Mesenchymal stem cell (in vitro differentiated cells and primary cell): ENCODE measurements at regions not wholly inside any gene's neighbourhood (a gene's known extent, or its start where the extent isn't known, plus 50 kb on each side); places are given as distances from the start of the nearest gene placed in this dataset.
"Not testable (repeated sequence)": the region's sequence is repeated elsewhere in the genome, so short reads cannot be mapped to it uniquely, and the experiment has no call there.

Experiments used
- DNase-seq: peaks from one replicate; pipeline ENCODE4 v3.0.0-alpha.2; 2013
- H2AFZ ChIP-seq: one replicate; pipeline ENCODE4 v1.6.1; 2013; ENCODE audit warnings: low read depth, mild to moderate bottlenecking, control low read depth, inconsistent platforms, low read length, moderate library complexity
- H2AK5ac ChIP-seq: 2 replicates; pipeline ENCODE4 v1.6.1; 2013; ENCODE audit warnings: low read length, moderate library complexity, mild to moderate bottlenecking, inconsistent platforms; ENCODE audit not compliant: severe bottlenecking
- H2BK120ac ChIP-seq: one replicate; pipeline ENCODE4 v1.6.1; 2013; ENCODE audit warnings: low read depth, mild to moderate bottlenecking, inconsistent platforms, low read length, moderate library complexity
- H2BK12ac ChIP-seq, 2 experiments: one replicate each; pipeline ENCODE4 v1.6.1; 2013; ENCODE audit warnings: inconsistent platforms in 2 of 2, low read length in 2 of 2, mild to moderate bottlenecking in 2 of 2, moderate library complexity in 2 of 2, control low read depth in 1 of 2
- H2BK15ac ChIP-seq: one replicate; pipeline ENCODE4 v1.6.1; 2013; ENCODE audit warnings: mild to moderate bottlenecking, low read depth, inconsistent platforms; ENCODE audit not compliant: poor library complexity, severe bottlenecking
- H2BK5ac ChIP-seq: 2 replicates; pipeline ENCODE4 v1.6.1; 2013; ENCODE audit warnings: low read depth, mild to moderate bottlenecking, low read length, control low read depth, inconsistent platforms; ENCODE audit not compliant: poor library complexity, severe bottlenecking
- H3K14ac ChIP-seq, 2 experiments: one replicate each; pipeline ENCODE4 v1.6.1; 2013; ENCODE audit warnings: inconsistent platforms in 2 of 2, low read length in 2 of 2, control low read depth in 1 of 2, mild to moderate bottlenecking in 1 of 2, moderate library complexity in 1 of 2
- H3K18ac ChIP-seq, 2 experiments: one replicate each; pipeline ENCODE4 v1.6.1; 2013; ENCODE audit warnings: inconsistent platforms in 2 of 2, low read length in 2 of 2, control low read depth in 1 of 2, low read depth in 1 of 2, mild to moderate bottlenecking in 1 of 2
- H3K23ac ChIP-seq, 2 experiments: one replicate each; pipeline ENCODE4 v1.6.1; 2013; ENCODE audit warnings: inconsistent platforms in 2 of 2, low read length in 2 of 2, mild to moderate bottlenecking in 2 of 2, moderate library complexity in 2 of 2, control low read depth in 1 of 2
- H3K27ac ChIP-seq: 2 replicates; pipeline ENCODE4 v1.5.1; 2013; ENCODE audit warnings: mild to moderate bottlenecking, moderate library complexity, low read length, control low read depth, inconsistent platforms; ENCODE audit not compliant: poor library complexity, severe bottlenecking
- H3K27me3 ChIP-seq, 2 experiments: 2 replicates each; pipeline versions ENCODE4 v1.6.1 to v1.7.0; 2013; ENCODE audit warnings: low read length in 2 of 2, mild to moderate bottlenecking in 2 of 2, moderate library complexity in 2 of 2, control low read depth in 1 of 2, inconsistent platforms in 1 of 2; ENCODE audit not compliant: control insufficient read depth in 1 of 2, insufficient read depth in 1 of 2
- H3K36me3 ChIP-seq, 2 experiments: 2 replicates each; pipeline versions ENCODE4 v1.6.1 to v1.7.0; 2013; ENCODE audit warnings: low read length in 2 of 2, control low read depth in 1 of 2, inconsistent platforms in 1 of 2, low read depth in 1 of 2, mild to moderate bottlenecking in 1 of 2; ENCODE audit not compliant: insufficient read depth in 2 of 2, control insufficient read depth in 1 of 2
- H3K4ac ChIP-seq, 2 experiments: one replicate each; pipeline ENCODE4 v1.6.1; 2013; ENCODE audit warnings: inconsistent platforms in 2 of 2, low read length in 2 of 2, mild to moderate bottlenecking in 2 of 2, moderate library complexity in 2 of 2, control low read depth in 1 of 2, low read depth in 1 of 2
- H3K4me1 ChIP-seq: 2 replicates; pipeline ENCODE4 v1.6.1; 2013; ENCODE audit warnings: low read depth, low read length, control low read depth; ENCODE audit not compliant: control insufficient read depth, insufficient read depth
- H3K4me2 ChIP-seq: 2 replicates; pipeline ENCODE4 v1.6.1; 2013; ENCODE audit warnings: low read length, mild to moderate bottlenecking, inconsistent platforms; ENCODE audit not compliant: poor library complexity, severe bottlenecking
- H3K4me3 ChIP-seq, 2 experiments: 2 replicates each; pipeline versions ENCODE4 v1.5.1 to v1.7.0; 2013; ENCODE audit warnings: low read length in 2 of 2, mild to moderate bottlenecking in 2 of 2, control low read depth in 1 of 2, low read depth in 1 of 2; ENCODE audit not compliant: insufficient read depth in 1 of 2
- H3K79me1 ChIP-seq: replicated peaks from 2 replicates; pipeline ENCODE4 v1.6.1; 2013; ENCODE audit warnings: mild to moderate bottlenecking, control low read depth, low read length, inconsistent platforms; ENCODE audit not compliant: poor library complexity, severe bottlenecking
- H3K9ac ChIP-seq: 2 replicates; pipeline ENCODE4 v1.7.0; 2013; ENCODE audit warnings: mild to moderate bottlenecking, low read length, moderate library complexity
- H3K9me3 ChIP-seq: 2 replicates; pipeline ENCODE4 v1.7.0; 2013; ENCODE audit warnings: mild to moderate bottlenecking, low read length; ENCODE audit not compliant: control insufficient read depth
- H4K8ac ChIP-seq: one replicate; pipeline ENCODE4 v1.6.1; 2013; ENCODE audit warnings: inconsistent platforms, mild to moderate bottlenecking, low read length, moderate library complexity
- H4K91ac ChIP-seq: one replicate; pipeline ENCODE4 v1.6.1; 2013; ENCODE audit warnings: mild to moderate bottlenecking, low read length, inconsistent platforms
- WGBS: methylation state at CpG from one replicate; pipeline ENCODE4 v1.1.7; 2013; ENCODE audit warnings: mixed read lengths; 5-methylcytosine and 5-hydroxymethylcytosine counted together

DNA sequence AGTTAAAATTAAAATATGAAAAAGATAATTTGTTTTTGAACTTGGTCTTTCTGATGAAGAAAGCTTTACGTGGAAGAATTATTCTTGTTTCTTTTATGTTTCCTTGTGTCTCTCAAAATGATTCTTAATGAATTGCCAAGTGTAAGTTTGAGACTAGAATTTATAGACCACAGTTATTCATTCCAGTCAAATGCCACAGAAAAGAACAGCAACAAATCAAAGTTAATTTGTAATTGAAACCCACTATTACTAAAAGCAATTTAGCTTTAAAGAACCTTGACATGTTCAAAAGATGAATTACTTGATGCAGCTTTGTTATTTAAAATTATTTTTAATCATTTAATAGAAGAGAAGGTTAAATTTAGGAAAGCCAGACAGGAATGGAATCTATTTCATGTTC lies 1277.7 kb upstream of the NUDT12 start:
- Histone ChIP-seq H4K91ac (no peak overlapping the region), H2AFZ (no peak overlapping the region), H3K4me2 (no peak overlapping the region), H4K8ac (no peak overlapping the region), H3K36me3 (no peaks in the 10 kb centered on the region), H3K9ac (no peak overlapping the region), H3K4me3 (no peak overlapping the region), H3K4me1 (no peaks in the 10 kb centered on the region), H3K79me1 (no peaks in the 10 kb centered on the region), H2BK12ac (no peak overlapping the region), H3K9me3 (no peaks in the 10 kb centered on the region), H3K18ac (no peak overlapping the region), H3K4ac (no peak overlapping the region), H2BK120ac (no peak overlapping the region), H2BK15ac (no peak overlapping the region), H3K14ac (no peak overlapping the region), H2BK5ac (no peak overlapping the region), H3K27ac (no peak overlapping the region), H2AK5ac (no peak overlapping the region), H3K27me3 (no peaks in the 10 kb centered on the region), H3K23ac (no peak overlapping the region)
- 56% methylated on average over 1 of the region's 1 CpG for WGBS
- DNase-seq = no peak

- H2BK120ac ChIP-seq, H4K91ac ChIP-seq, H3K27me3 ChIP-seq, H3K27ac ChIP-seq, H2BK5ac ChIP-seq, H3K18ac ChIP-seq, DNase-seq, H3K4me1 ChIP-seq, H2AFZ ChIP-seq, H3K36me3 ChIP-seq, H3K4me2 ChIP-seq, H3K9me3 ChIP-seq, H3K4me3 ChIP-seq, H4K8ac ChIP-seq, H2BK12ac ChIP-seq, H3K23ac ChIP-seq, H3K79me1 ChIP-seq, H3K9ac ChIP-seq, H2AK5ac ChIP-seq, H3K4ac ChIP-seq, H3K14ac ChIP-seq, H2BK15ac ChIP-seq: not testable (repeated sequence)
- 100% methylated on average over 2 of the region's 3 CpGs for WGBS
These were observed 1268.9 kb upstream of the NUDT12 start for GRCh38 chr5:104831515-104831914.

DNA sequence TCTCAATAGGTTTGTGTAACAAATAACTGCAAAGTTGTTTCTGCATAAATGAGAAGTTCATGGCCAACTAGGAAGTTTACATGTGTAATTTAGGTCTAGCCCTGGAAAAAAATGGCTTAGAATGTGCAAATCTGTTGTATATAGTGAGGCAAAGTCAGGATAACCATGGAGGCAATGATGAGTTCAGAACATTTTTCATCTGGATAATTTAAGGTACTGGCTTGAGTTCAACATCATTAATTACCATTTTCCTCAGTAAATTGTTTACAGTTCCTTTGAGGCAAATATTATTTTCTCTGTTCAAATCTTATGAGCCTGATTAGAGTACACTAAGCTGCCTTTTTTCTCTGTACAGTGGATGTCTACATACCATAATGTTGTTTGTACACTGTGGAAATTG lies 1259.0 kb upstream of the NUDT12 start:
- no peak for DNase-seq
- Histone ChIP-seq H3K14ac (no peak overlapping the region), H3K23ac (no peak overlapping the region), H3K27ac (no peak overlapping the region), H3K4me3 (no peak overlapping the region), H2BK120ac (no peak overlapping the region), H3K9me3 (no peaks in the 10 kb centered on the region), H3K9ac (no peak overlapping the region), H3K4me1 (no peaks in the 10 kb centered on the region), H3K27me3 (no peaks in the 10 kb centered on the region), H2BK15ac (no peak overlapping the region), H3K79me1 (no peaks in the 10 kb centered on the region), H3K36me3 (no peaks in the 10 kb centered on the region), H4K91ac (no peak overlapping the region), H3K4me2 (no peak overlapping the region), H3K18ac (no peak overlapping the region), H4K8ac (no peak overlapping the region), H2AK5ac (no peak overlapping the region), H2BK5ac (no peak overlapping the region), H3K4ac (no peak overlapping the region), H2BK12ac (no peak overlapping the region), H2AFZ (no peak overlapping the region)

DNA sequence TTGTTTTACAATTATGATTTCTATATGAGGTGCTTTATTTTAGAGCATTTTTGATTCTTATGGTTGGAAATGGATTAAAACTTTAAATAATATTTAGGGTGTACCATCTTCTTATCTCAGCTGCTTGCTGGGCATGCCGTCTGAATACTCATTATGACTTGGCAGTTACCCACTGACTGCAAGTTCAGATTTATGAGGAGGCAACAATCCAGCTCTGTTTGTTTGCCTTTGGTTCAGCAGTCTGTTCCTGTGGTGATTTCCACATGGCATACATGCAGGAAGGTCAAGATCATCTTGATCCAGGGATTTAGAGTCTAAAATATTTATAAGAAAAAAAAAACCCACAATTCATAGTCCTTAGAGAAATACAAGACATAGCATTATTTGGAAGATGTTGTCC lies 1254.5 kb upstream of the NUDT12 start:
- H3K4me1 ChIP-seq = no peaks in the 10 kb centered on the region
- H4K8ac ChIP-seq = no peak overlapping the region
- no peak overlapping the region for H3K4me3 ChIP-seq
- H2BK120ac ChIP-seq = no peak overlapping the region
- no peak for DNase-seq
- no peak overlapping the region for H3K27ac ChIP-seq
- no peak overlapping the region for H3K9ac ChIP-seq
- no peaks in the 10 kb centered on the region for H3K27me3 ChIP-seq
- no peaks in the 10 kb centered on the region for H3K36me3 ChIP-seq
- H2BK15ac ChIP-seq = no peak overlapping the region
- no peak overlapping the region for H3K23ac ChIP-seq
- 71% methylated on average over 1 of the region's 1 CpG for WGBS
- no peak overlapping the region for H2BK5ac ChIP-seq
- H3K4me2 ChIP-seq = no peak overlapping the region
- H4K91ac ChIP-seq = no peak overlapping the region
- no peaks in the 10 kb centered on the region for H3K79me1 ChIP-seq
- no peak overlapping the region for H3K18ac ChIP-seq
- no peak overlapping the region for H2BK12ac ChIP-seq
- no peak overlapping the region for H2AK5ac ChIP-seq
- no peaks in the 10 kb centered on the region for H3K9me3 ChIP-seq
- H3K4ac ChIP-seq = no peak overlapping the region
- no peak overlapping the region for H3K14ac ChIP-seq
- no peak overlapping the region for H2AFZ ChIP-seq
